ENCODE measurements at regions not wholly inside any gene's neighbourhood (a gene's known extent, or its start where the extent isn't known, plus 50 kb on each side); places are given as distances from the start of the nearest gene placed in this dataset.

- TF ChIP-seq, protein P1, sequence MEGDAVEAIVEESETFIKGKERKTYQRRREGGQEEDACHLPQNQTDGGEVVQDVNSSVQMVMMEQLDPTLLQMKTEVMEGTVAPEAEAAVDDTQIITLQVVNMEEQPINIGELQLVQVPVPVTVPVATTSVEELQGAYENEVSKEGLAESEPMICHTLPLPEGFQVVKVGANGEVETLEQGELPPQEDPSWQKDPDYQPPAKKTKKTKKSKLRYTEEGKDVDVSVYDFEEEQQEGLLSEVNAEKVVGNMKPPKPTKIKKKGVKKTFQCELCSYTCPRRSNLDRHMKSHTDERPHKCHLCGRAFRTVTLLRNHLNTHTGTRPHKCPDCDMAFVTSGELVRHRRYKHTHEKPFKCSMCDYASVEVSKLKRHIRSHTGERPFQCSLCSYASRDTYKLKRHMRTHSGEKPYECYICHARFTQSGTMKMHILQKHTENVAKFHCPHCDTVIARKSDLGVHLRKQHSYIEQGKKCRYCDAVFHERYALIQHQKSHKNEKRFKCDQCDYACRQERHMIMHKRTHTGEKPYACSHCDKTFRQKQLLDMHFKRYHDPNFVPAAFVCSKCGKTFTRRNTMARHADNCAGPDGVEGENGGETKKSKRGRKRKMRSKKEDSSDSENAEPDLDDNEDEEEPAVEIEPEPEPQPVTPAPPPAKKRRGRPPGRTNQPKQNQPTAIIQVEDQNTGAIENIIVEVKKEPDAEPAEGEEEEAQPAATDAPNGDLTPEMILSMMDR (IDR thresholded peaks at IDR 0.05; ENCODE audit: low read depth, low read length) = no peak
- DNase-seq (ENCODE audit: extremely low read depth, low read depth) = no peak
These were observed 202.3 kb upstream of the RPL38 start for GRCh38 chr17:74001145-74001544.

DNA sequence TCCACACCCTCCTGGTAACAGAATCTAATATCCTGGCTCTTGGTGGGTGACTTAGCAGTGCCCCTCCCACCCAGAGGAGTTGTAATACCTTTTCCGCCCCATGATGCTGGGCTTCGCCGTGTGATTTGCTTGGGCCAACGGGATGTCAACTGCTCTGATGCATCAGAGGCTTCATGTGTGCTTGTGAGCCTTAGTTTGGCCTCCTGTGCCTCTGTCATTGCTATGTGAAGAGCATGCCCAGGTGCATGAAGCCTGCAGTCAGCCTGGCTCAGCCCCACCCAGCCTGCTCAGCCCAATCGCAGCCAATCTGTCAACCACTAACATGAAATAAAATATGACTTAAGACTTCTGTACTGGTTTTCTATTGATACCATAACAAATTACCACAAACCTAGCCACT is 201.2 kb upstream of the RPL38 start:
- DNase-seq (ENCODE audit: extremely low read depth, low read depth) = no peak

GRCh38 chr17:74004056-74004455 is 199.4 kb upstream of the RPL38 start:
- TF ChIP-seq, protein P1 (IDR thresholded peaks at IDR 0.05; ENCODE audit: low read depth, low read length) = no peak
- DNase-seq (ENCODE audit: extremely low read depth, low read depth) = no peak

More for the DNA sequence above, 201.2 kb upstream of the RPL38 start:
- TF ChIP-seq, protein P1 (IDR thresholded peaks at IDR 0.05; ENCODE audit: low read depth, low read length) = no peak

DNA sequence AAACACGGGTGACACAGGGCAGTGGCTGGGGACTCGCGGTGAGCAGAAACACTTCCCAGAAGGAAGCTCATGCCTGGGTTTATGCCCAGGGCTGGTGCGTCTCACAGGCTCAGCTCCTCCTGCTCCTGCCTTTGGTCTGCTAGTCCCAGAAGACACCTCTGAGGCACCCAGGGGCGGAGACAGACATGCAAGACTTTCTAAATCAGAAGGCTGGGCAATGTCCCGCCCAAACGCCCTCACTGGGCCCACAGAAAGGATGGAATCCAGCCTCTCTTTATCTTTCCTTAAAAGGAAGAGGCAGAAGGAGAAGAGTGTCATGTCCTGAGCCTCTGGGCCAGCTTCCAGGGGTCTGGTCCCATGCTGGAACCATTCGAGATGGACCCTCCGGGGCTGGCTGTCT is 197.7 kb upstream of the RPL38 start:
- TF ChIP-seq, protein P1 (IDR thresholded peaks at IDR 0.05; ENCODE audit: low read depth, low read length) = no peak
- no peak for DNase-seq (ENCODE audit: extremely low read depth, low read depth)

DNA sequence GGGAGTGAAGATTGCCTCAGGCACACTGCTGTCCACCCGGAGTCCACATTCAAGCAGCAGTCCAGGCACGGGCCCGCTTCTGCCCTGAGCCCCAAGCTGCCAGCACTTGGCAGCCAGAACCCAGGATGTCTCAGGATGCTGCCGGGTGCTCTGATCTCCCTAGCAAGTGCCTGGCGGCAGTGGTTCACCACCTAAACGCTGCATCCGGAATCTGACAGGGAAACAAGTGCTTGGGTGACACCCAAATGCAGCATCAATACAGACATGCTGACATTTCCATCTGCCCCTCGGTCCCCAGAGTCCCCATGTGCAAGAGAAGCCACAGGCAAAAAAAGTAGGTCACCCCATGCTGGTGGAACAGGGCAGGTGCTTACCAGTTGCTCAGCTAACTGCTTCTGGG is 197.1 kb upstream of the RPL38 start:
- no peak for DNase-seq (ENCODE audit: extremely low read depth, low read depth)
- TF ChIP-seq, protein P1 (IDR thresholded peaks at IDR 0.05; ENCODE audit: low read depth, low read length) = no peak

DNA sequence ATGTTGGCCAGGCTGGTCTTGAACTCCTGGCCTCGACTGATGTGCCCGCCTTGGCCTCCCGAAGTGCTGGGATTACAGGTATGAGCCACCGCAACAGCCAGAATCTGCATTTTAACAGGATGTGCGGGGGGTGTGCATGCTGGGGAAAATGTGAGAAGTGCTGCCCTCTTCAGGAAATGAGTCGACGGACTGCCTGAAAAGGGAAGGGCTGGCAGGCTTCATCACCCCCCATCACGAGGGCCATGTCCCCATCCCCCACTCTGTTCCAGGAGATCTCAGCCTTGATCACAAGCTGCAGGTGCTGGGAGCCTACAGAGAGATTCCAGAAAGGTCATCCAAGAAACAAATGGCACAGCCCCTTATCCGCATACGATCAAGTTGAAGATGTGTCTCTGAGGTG is 195.3 kb upstream of the RPL38 start:
- DNase-seq (ENCODE audit: extremely low read depth, low read depth) = no peak
- TF ChIP-seq, protein P1 (IDR thresholded peaks at IDR 0.05; ENCODE audit: low read depth, low read length) = no peak; the same call in 1 of the 2 replicates

DNA sequence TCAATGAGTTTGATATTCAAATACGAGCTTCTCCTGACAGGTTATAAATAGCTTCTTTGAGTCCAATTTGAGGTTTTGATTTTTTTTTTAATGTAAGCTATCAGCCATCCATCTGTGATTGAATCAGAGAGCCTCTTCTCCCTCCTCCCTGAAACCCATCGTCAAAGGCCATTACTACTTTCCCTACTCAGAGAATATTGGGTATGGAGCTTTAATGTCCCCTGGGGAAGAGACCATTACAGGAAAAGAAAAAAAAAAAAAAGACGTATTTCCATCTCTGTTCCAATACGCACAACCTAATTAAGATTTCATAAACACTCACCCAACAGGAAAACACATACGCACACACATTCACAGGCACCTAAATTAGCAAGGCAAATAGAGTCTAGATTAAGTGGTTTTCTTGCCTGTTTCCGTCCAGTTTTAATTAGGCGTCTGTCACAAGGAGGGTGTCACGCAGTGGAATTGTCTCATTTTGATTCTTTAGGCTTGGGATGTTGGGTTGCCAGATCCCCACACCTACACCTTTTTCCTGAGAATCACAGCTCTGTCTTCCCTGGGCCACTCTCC is 194.3 kb upstream of the RPL38 start:
- no peak for DNase-seq (ENCODE audit: extremely low read depth, low read depth)
- TF ChIP-seq, protein P1 (IDR thresholded peaks at IDR 0.05; ENCODE audit: low read depth, low read length) = no peak
